SK-N-MC (cell line): ENCODE measurements at regions not wholly inside any gene's neighbourhood (a gene's known extent, or its start where the extent isn't known, plus 50 kb on each side); places are given as distances from the start of the nearest gene placed in this dataset.

Experiments
- EZH2 ChIP-seq: fragments of 200-600 bp; sonication (generic); IDR thresholded peaks from one replicate; pipeline ENCODE4 v1.6.1; 2017; ENCODE audit warnings: antibody characterized with exemption
- FOXP2 ChIP-seq: optimal IDR thresholded peaks from 2 replicates; pipeline ENCODE3; 2011; ENCODE audit warnings: mild to moderate bottlenecking, moderate library complexity; ENCODE audit not compliant: insufficient read depth; ENCODE audit errors: extremely low read length, control extremely low read depth
- POLR2AphosphoS5 ChIP-seq: IDR thresholded peaks from 2 replicates; pipeline ENCODE4 v1.6.1; 2012; ENCODE audit warnings: mild to moderate bottlenecking, low read depth, low read length, borderline replicate concordance

- no peak for TF ChIP-seq EZH2
- no peak for TF ChIP-seq POLR2AphosphoS5
- no peak for TF ChIP-seq FOXP2
These were observed 72.8 kb downstream of the CETN3 start for GRCh38 chr5:90336752-90337151.
